ENCODE measurements at regions not wholly inside any gene's neighbourhood (a gene's known extent, or its start where the extent isn't known, plus 50 kb on each side); places are given as distances from the start of the nearest gene placed in this dataset.

GRCh38 chr4:167431371-167431770, 197.1 kb upstream of the SPOCK3 start:
- TF ChIP-seq CTCF (IDR thresholded peaks at IDR 0.05) (no peak), POLR2AphosphoS5 (IDR thresholded peaks at IDR 0.05; ENCODE audit: low read depth, low read length) (no peak), SIN3A (IDR thresholded peaks at IDR 0.05; ENCODE audit: borderline replicate concordance, insufficient read depth, low read depth, low read length) (no peak), REST (IDR thresholded peaks at IDR 0.05; ENCODE audit: insufficient read depth in 1 of 2, low read depth in 2 of 2, low read length in 1 of 2) (no peak)

Data from Panc1 (cell line).